Stimulated activated naive CD8-positive, alpha-beta T cell treated with anti-CD3 and anti-CD28 coated beads, Interleukin-15, amount 100 ng/mL, for 72 hours (primary cell): ENCODE measurements at regions not wholly inside any gene's neighbourhood (a gene's known extent, or its start where the extent isn't known, plus 50 kb on each side); places are given as distances from the start of the nearest gene placed in this dataset.

ENCODE experiments used
- ATAC-seq: fragments of 150-1000 bp; cut with Tn5 transposase; 2 replicates; pipeline ENCODE4 v1.10.0; 2021; ENCODE audit warnings: mild to moderate bottlenecking, moderate library complexity
- DNase-seq, 2 donors: peaks; one replicate each; pipeline ENCODE4 v3.0.0; 2021 to 2022
- H3K27ac Mint-ChIP-seq, 2 donors: one replicate each; pipeline ENCODE4 v1.8.0; 2022; ENCODE audit warnings: mild to moderate bottlenecking in 2 of 2, mixed read lengths in 2 of 2, moderate library complexity in 2 of 2
- H3K27me3 Mint-ChIP-seq: one replicate; pipeline ENCODE4 v1.8.0; 2022; ENCODE audit warnings: mixed read lengths
- H3K4me1 Mint-ChIP-seq: one replicate; pipeline ENCODE4 v1.8.0; 2022; ENCODE audit warnings: mild to moderate bottlenecking, mixed read lengths
- H3K4me3 Mint-ChIP-seq, 2 donors: one replicate each; pipeline ENCODE4 v1.8.0; 2022; ENCODE audit warnings: mild to moderate bottlenecking in 2 of 2, mixed read lengths in 2 of 2, moderate library complexity in 1 of 2
- H3K9me3 Mint-ChIP-seq, 2 donors: one replicate each; pipeline ENCODE4 v1.8.0; 2022; ENCODE audit warnings: mixed read lengths in 2 of 2

DNA sequence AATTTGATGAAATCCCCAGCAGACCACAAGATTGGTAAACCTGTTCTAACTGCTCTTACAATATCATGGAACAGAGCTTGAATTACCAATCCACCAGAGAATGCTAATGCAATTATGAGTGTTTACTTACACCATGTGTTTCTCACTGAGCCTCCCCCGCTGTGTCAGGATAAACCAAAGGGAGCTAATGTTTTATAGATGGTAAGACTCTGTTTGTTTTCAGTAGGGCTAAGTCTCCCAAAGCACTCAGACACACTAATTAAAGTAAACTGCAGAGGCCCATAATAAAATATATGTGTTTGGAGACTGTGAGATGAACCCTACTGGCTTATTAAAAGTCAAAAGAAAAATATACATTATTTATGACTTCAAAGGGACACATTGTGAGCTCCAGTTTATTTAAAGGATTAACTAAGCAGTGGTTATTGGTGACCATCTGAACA is 261.7 kb upstream of the FAM241A start:
- ATAC-seq (no peak), DNase-seq (no peak)
- Mint-ChIP-seq H3K4me1 (no peaks in the 10 kb centered on the region), H3K9me3 (no peaks in the 10 kb centered on the region), H3K4me3 (no peak overlapping the region), H3K27me3 (no peaks in the 10 kb centered on the region), H3K27ac (no peak overlapping the region)

GRCh38 chr4:111890412-111890811 is 254.8 kb upstream of the FAM241A start:
- DNase-seq (no peak), ATAC-seq (no peak)
- Mint-ChIP-seq H3K4me3 (no peak overlapping the region), H3K27ac (no peak overlapping the region), H3K9me3 (peaks cover 0 to 13% of the 10 kb centered on the region in 2 donors), H3K27me3 (no peaks in the 10 kb centered on the region), H3K4me1 (no peaks in the 10 kb centered on the region)

DNA sequence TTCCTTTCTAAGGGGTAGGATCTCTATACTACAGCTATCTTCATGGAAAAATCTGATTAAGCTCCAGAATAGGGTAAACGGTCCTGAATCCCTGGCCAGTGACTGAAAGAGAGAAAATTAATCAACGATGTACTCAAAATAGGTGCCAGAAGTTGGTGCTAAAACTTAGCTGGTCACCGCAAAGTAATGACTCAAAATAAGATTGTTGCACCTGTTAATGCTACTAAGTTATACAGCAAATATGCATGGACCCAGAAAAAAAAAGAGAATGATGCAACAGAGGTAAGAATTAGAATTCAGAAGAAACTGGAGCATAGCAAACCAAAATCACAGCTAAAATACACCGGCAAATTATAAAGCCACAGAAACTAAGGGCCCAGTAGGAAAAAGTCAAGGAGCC is 239.7 kb upstream of the FAM241A start:
- H3K27me3 Mint-ChIP-seq, result no peaks in the 10 kb centered on the region
- H3K9me3 Mint-ChIP-seq, result no peaks in the 10 kb centered on the region
- H3K4me3 Mint-ChIP-seq, result no peak overlapping the region
- no peak for ATAC-seq
- H3K27ac Mint-ChIP-seq, result no peak overlapping the region
- no peak for DNase-seq
- H3K4me1 Mint-ChIP-seq, result no peaks in the 10 kb centered on the region

DNA sequence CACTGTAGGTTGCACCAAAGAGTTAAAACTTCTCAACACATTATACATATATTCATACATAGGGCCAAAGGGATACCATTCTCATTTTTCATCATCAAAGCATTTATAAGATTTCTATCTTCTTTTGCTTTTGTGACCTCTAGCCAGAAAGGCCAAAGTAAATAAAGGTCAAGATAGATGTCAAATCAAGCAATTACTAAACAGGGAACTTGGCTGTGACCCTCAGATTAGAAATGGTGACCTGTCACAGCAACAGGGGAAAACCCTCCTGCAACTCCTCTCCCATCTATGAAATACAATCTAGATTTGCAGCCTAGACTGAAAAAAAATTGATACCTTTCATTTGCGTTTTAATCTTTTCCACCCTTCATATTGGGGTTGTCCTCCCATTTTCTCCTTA is 225.6 kb upstream of the FAM241A start:
- H3K4me3 Mint-ChIP-seq, result no peak overlapping the region
- no peak overlapping the region for H3K27ac Mint-ChIP-seq
- no peaks in the 10 kb centered on the region for H3K4me1 Mint-ChIP-seq
- DNase-seq (no peak), ATAC-seq (no peak)
- H3K9me3 Mint-ChIP-seq, result peaks cover 5 to 6% of the 10 kb centered on the region in 2 donors
- no peaks in the 10 kb centered on the region for H3K27me3 Mint-ChIP-seq

DNA sequence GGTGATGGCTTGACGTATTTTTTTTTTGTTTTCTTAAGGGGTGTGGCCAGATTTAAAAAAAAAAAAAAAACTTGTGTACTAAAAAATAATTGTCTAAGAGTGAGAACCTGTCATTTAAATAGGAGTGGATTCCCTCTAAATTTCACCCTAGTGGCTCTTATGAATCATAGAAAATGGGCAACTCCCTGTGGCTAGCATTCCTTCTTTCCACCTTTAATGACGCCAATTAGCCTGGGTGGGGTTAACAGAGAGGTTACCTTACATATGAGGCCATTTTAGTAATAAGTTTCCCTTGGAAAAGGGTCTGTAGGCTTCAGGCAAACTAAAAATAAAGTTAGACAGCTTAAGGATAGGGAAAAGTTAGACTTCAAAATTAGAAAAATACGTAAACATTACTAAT is 223.5 kb upstream of the FAM241A start:
- H3K27ac Mint-ChIP-seq, result no peak overlapping the region
- peaks cover 0 to 4% of the 10 kb centered on the region in 2 donors for H3K9me3 Mint-ChIP-seq
- ATAC-seq, result no peak
- H3K4me1 Mint-ChIP-seq, result no peaks in the 10 kb centered on the region
- no peaks in the 10 kb centered on the region for H3K27me3 Mint-ChIP-seq
- no peak for DNase-seq
- H3K4me3 Mint-ChIP-seq, result no peak overlapping the region

GRCh38 chr4:111923786-111924185 is 221.5 kb upstream of the FAM241A start:
- Mint-ChIP-seq H3K4me3 (no peak overlapping the region), H3K4me1 (no peaks in the 10 kb centered on the region), H3K27me3 (no peaks in the 10 kb centered on the region), H3K9me3 (no peaks in the 10 kb centered on the region), H3K27ac (no peak overlapping the region)
- ATAC-seq (no peak), DNase-seq (no peak)

- DNase-seq (no peak), ATAC-seq (no peak)
Measured at GRCh38 chr4:111924696-111925095, 220.6 kb upstream of the FAM241A start.

GRCh38 chr4:111930659-111931058 is 214.6 kb upstream of the FAM241A start:
- DNase-seq (no peak), ATAC-seq (no peak)
- no peaks in the 10 kb centered on the region for H3K27me3 Mint-ChIP-seq

More at GRCh38 chr4:111924696-111925095, 220.6 kb upstream of the FAM241A start:
- H3K27ac Mint-ChIP-seq, result no peak overlapping the region
- H3K27me3 Mint-ChIP-seq, result no peaks in the 10 kb centered on the region
- no peak overlapping the region for H3K4me3 Mint-ChIP-seq
- no peaks in the 10 kb centered on the region for H3K4me1 Mint-ChIP-seq
- no peaks in the 10 kb centered on the region for H3K9me3 Mint-ChIP-seq

DNA sequence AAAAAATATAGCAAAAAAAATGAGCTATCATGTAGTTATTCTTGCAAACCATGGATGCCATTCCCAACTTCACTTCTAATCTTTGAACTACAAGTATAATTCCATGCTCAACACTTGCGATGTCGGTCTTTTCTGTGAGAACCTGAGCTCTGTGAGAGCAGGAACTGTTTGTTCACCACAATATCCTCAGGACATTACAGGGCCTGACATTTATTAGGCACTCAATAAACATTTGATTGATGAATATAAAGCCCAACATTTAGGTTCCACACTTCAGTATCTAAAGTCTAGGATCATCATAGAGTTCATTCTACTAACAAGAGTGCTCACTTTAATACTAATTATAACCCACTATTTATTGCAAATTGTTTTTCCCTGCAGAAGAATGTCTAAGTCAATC is 211.6 kb upstream of the FAM241A start:
- no peaks in the 10 kb centered on the region for H3K4me1 Mint-ChIP-seq
- no peak overlapping the region for H3K27ac Mint-ChIP-seq
- ATAC-seq (no peak), DNase-seq (no peak)
- H3K27me3 Mint-ChIP-seq, result peaks cover 10% of the 10 kb centered on the region
- no peak overlapping the region for H3K4me3 Mint-ChIP-seq
- H3K9me3 Mint-ChIP-seq, result no peaks in the 10 kb centered on the region

More at GRCh38 chr4:111930659-111931058, 214.6 kb upstream of the FAM241A start:
- H3K27ac Mint-ChIP-seq, result no peak overlapping the region
- H3K4me1 Mint-ChIP-seq, result no peaks in the 10 kb centered on the region
- H3K9me3 Mint-ChIP-seq, result no peaks in the 10 kb centered on the region
- H3K4me3 Mint-ChIP-seq, result no peak overlapping the region

- no peak for ATAC-seq
- DNase-seq, result no peak
- Mint-ChIP-seq H3K4me1 (no peaks in the 10 kb centered on the region), H3K4me3 (no peak overlapping the region), H3K27ac (no peak overlapping the region), H3K9me3 (no peaks in the 10 kb centered on the region), H3K27me3 (peaks cover 10% of the 10 kb centered on the region)
Measured at GRCh38 chr4:111934314-111934713, 210.9 kb upstream of the FAM241A start.

- no peak for DNase-seq
Measured at GRCh38 chr4:111937368-111937767, 207.9 kb upstream of the FAM241A start.

DNA sequence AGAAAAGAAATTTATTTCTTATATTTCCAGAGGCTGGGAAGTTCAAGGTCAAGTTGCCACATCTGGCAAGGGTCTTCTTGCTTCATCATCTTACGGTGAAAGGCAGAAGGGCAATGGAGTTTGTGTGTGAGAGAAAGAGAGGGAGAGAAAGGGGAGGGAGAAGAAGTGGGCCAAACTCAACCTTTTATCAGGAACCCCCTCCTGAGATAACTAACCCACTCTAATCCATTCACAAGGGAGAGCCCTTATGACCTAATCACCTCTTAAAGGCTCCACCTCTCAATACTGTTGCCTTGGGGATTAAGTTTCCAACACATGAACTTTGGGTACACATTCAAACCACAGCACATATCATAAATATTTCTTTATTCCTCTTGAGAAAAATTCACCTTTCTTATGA is 203.3 kb upstream of the FAM241A start:
- no peak for DNase-seq

More at GRCh38 chr4:111937368-111937767, 207.9 kb upstream of the FAM241A start:
- no peaks in the 10 kb centered on the region for H3K9me3 Mint-ChIP-seq
- ATAC-seq, result no peak
- H3K4me3 Mint-ChIP-seq, result no peak overlapping the region
- H3K27me3 Mint-ChIP-seq, result peaks cover 10% of the 10 kb centered on the region
- H3K27ac Mint-ChIP-seq, result no peak overlapping the region
- no peaks in the 10 kb centered on the region for H3K4me1 Mint-ChIP-seq

GRCh38 chr4:111943796-111944203 is 201.5 kb upstream of the FAM241A start:
- H3K27me3 Mint-ChIP-seq, result peaks cover 10% of the 10 kb centered on the region
- ATAC-seq, result peak; percentile 31

More for the DNA sequence above, 203.3 kb upstream of the FAM241A start:
- no peak overlapping the region for H3K27ac Mint-ChIP-seq
- no peak for ATAC-seq
- H3K4me1 Mint-ChIP-seq, result no peaks in the 10 kb centered on the region
- peaks cover 19% of the 10 kb centered on the region for H3K27me3 Mint-ChIP-seq
- H3K9me3 Mint-ChIP-seq, result no peaks in the 10 kb centered on the region
- no peak overlapping the region for H3K4me3 Mint-ChIP-seq

GRCh38 chr4:111945014-111945413 is 200.2 kb upstream of the FAM241A start:
- peaks cover 10% of the 10 kb centered on the region for H3K27me3 Mint-ChIP-seq
- no peak for DNase-seq

More at GRCh38 chr4:111943796-111944203, 201.5 kb upstream of the FAM241A start:
- H3K4me1 Mint-ChIP-seq, result no peaks in the 10 kb centered on the region
- no peaks in the 10 kb centered on the region for H3K9me3 Mint-ChIP-seq
- H3K4me3 Mint-ChIP-seq, result no peak overlapping the region
- H3K27ac Mint-ChIP-seq, result no peak overlapping the region
- no peak for DNase-seq

GRCh38 chr4:111946800-111947199 is 198.5 kb upstream of the FAM241A start:
- DNase-seq (no peak), ATAC-seq (no peak)
- no peaks in the 10 kb centered on the region for H3K9me3 Mint-ChIP-seq
- no peak overlapping the region for H3K27ac Mint-ChIP-seq
- H3K27me3 Mint-ChIP-seq, result peaks cover 10% of the 10 kb centered on the region
- H3K4me3 Mint-ChIP-seq, result no peak overlapping the region
- no peaks in the 10 kb centered on the region for H3K4me1 Mint-ChIP-seq

More at GRCh38 chr4:111945014-111945413, 200.2 kb upstream of the FAM241A start:
- ATAC-seq, result no peak
- H3K27ac Mint-ChIP-seq, result no peak overlapping the region
- no peaks in the 10 kb centered on the region for H3K4me1 Mint-ChIP-seq
- no peaks in the 10 kb centered on the region for H3K9me3 Mint-ChIP-seq
- H3K4me3 Mint-ChIP-seq, result no peak overlapping the region

DNA sequence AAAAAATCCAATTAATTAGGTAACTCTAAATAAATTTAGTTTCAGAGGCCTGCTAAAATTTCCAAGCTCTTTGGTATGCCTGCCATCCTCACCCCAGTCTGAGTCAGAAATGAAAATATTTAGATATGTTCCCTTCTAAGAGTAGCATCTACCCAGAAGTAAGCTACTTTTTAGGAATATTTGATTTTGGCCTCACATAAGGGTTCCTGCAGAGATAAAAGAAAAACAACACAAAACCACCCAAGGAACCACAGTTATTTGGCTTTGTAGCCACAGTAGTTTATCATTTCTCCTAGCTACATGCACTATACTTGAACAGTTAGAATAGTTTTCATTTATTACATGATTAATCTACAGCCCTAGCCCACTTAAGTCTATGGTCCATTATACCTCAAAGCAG is 192.6 kb upstream of the FAM241A start:
- H3K27me3 Mint-ChIP-seq, result no peaks in the 10 kb centered on the region
- no peaks in the 10 kb centered on the region for H3K9me3 Mint-ChIP-seq
- no peak for ATAC-seq
- no peak overlapping the region for H3K27ac Mint-ChIP-seq
- DNase-seq, result no peak
- H3K4me3 Mint-ChIP-seq, result no peak overlapping the region
- H3K4me1 Mint-ChIP-seq, result no peaks in the 10 kb centered on the region

DNA sequence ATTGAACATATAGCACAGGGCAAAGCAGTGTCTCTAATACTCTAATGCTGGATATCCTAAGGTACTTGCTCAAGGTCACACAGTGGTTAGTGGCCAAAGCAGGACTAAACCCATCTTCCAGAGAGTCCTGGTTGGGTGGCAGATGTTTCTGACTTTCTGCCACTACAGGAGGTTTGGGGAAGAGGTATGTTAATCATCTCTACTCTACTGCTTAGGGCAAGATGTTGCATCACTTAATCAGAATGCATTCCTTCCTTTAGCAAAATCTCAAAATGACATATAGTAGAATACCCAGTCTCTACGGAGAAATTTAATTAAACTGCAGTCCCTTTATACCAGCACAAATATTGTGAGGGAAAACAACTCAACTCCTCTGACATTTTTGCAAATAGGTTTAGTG is 190.7 kb upstream of the FAM241A start:
- H3K27ac Mint-ChIP-seq, result no peak overlapping the region
- H3K4me3 Mint-ChIP-seq, result no peak overlapping the region
- H3K9me3 Mint-ChIP-seq, result no peaks in the 10 kb centered on the region
- DNase-seq (no peak), ATAC-seq (no peak)
- H3K4me1 Mint-ChIP-seq, result no peaks in the 10 kb centered on the region
- no peaks in the 10 kb centered on the region for H3K27me3 Mint-ChIP-seq
